CD8-positive, alpha-beta memory T cell (primary cell): ENCODE measurements at regions not wholly inside any gene's neighbourhood (a gene's known extent, or its start where the extent isn't known, plus 50 kb on each side); places are given as distances from the start of the nearest gene placed in this dataset.

Source experiments
- CTCF ChIA-PET: fragments of 350-600 bp; sonication (Branson Sonifier 250); formaldehyde crosslinking; loops from one replicate; lab custom pipeline; 2021; ENCODE audit warnings: antibody characterized with exemption; lab: Charles Lee
- POLR2A ChIA-PET: fragments of 350-600 bp; sonication (Branson Sonifier 250); formaldehyde crosslinking; loops from one replicate; lab custom pipeline; 2021; ENCODE audit warnings: antibody characterized with exemption; lab: Charles Lee
- DNase-seq, 5 donors: peaks; one replicate each; pipeline versions ENCODE4 v3.0.0 to v3.0.0-alpha.2; 2020 to 2022; ENCODE audit warnings: mixed read lengths in 1 of 5
- H3K27ac ChIP-seq: one replicate; pipeline ENCODE4 v1.7.0; 2013; ENCODE audit warnings: low read depth, mild to moderate bottlenecking, low read length, moderate library complexity
- H3K27me3 ChIP-seq: 2 replicates; pipeline ENCODE4 v1.7.0; 2013; ENCODE audit warnings: low read length, mild to moderate bottlenecking; ENCODE audit not compliant: insufficient read depth, poor library complexity, severe bottlenecking
- H3K36me3 ChIP-seq: 2 replicates; pipeline ENCODE4 v1.7.0; 2013; ENCODE audit warnings: mild to moderate bottlenecking, low read length, moderate library complexity; ENCODE audit not compliant: insufficient read depth
- H3K4me1 ChIP-seq: 2 replicates; pipeline ENCODE4 v1.7.0; 2013; ENCODE audit warnings: mild to moderate bottlenecking, low read length, moderate library complexity; ENCODE audit not compliant: insufficient read depth
- H3K4me3 ChIP-seq: 2 replicates; pipeline ENCODE4 v1.7.0; 2013; ENCODE audit warnings: mild to moderate bottlenecking, low read length
- H3K9me3 ChIP-seq: 2 replicates; pipeline ENCODE4 v1.7.0; 2013; ENCODE audit warnings: mild to moderate bottlenecking, low read length
- H3K27ac Mint-ChIP-seq, 8 donors: one replicate each; pipeline ENCODE4 v1.8.0; 2020 to 2021; ENCODE audit warnings: mixed read lengths in 8 of 8, mild to moderate bottlenecking in 6 of 8, inconsistent platforms in 3 of 8, moderate library complexity in 3 of 8
- H3K27me3 Mint-ChIP-seq, 2 donors: one replicate each; pipeline ENCODE4 v1.8.0; 2020 to 2021; ENCODE audit warnings: mixed read lengths in 2 of 2, mild to moderate bottlenecking in 1 of 2, moderate library complexity in 1 of 2
- H3K36me3 Mint-ChIP-seq, 3 donors: one replicate each; pipeline ENCODE4 v1.8.0; 2020 to 2021; ENCODE audit warnings: mixed read lengths in 3 of 3, inconsistent platforms in 1 of 3, mild to moderate bottlenecking in 1 of 3
- H3K4me1 Mint-ChIP-seq, 3 donors: one replicate each; pipeline ENCODE4 v1.8.0; 2020 to 2021; ENCODE audit warnings: mixed read lengths in 3 of 3, inconsistent platforms in 1 of 3, mild to moderate bottlenecking in 1 of 3
- H3K4me3 Mint-ChIP-seq, 7 donors: one replicate each; pipeline ENCODE4 v1.8.0; 2020 to 2021; ENCODE audit warnings: mixed read lengths in 7 of 7, mild to moderate bottlenecking in 6 of 7, moderate library complexity in 4 of 7, inconsistent platforms in 2 of 7
- H3K9me3 Mint-ChIP-seq, 5 donors: one replicate each; pipeline ENCODE4 v1.8.0; 2020 to 2022; ENCODE audit warnings: mixed read lengths in 5 of 5, mild to moderate bottlenecking in 3 of 5, moderate library complexity in 2 of 5, inconsistent platforms in 1 of 5

GRCh38 chrX:88977835-88978234 lies 230.8 kb downstream of the CPXCR1 start:
- no peak overlapping the region for H3K27ac ChIP-seq
- H3K4me3 Mint-ChIP-seq, result no peak overlapping the region
- H3K36me3 Mint-ChIP-seq, result no peaks in the 10 kb centered on the region
- ChIA-PET POLR2A (no interaction called here), CTCF (no interaction called here)
- H3K27me3 Mint-ChIP-seq, result no peaks in the 10 kb centered on the region
- no peaks in the 10 kb centered on the region for H3K4me1 Mint-ChIP-seq
- no peak overlapping the region for H3K27ac Mint-ChIP-seq
- no peaks in the 10 kb centered on the region for H3K36me3 ChIP-seq
- no peaks in the 10 kb centered on the region for H3K27me3 ChIP-seq
- H3K4me1 ChIP-seq, result no peaks in the 10 kb centered on the region
- no peaks in the 10 kb centered on the region for H3K9me3 ChIP-seq
- H3K4me3 ChIP-seq, result no peak overlapping the region
- peaks cover 0 to 2% (median 0%) of the 10 kb centered on the region in 5 donors for H3K9me3 Mint-ChIP-seq
- DNase-seq, result no peak

DNA sequence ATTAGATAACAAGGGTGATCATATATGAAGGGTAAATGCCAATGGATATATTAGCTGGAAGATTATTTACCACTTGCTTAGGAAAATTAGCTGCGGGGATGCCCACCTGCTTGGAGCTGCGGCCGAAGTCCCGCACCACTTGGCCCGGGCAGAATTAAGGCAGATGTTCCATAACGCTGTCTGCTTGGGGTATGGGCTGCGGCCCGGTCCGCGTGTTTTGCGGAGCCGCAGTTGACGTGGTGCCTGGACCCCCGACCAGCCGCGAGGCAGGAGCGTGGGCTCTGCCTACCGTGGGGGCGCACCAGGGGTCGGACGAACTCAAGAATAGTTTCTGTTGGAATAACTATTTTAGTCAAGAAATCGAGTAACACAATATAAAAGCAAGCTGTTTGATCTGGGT lies 235.2 kb downstream of the CPXCR1 start:
- CTCF ChIA-PET, result no interaction called here
- Mint-ChIP-seq H3K27ac (no peak overlapping the region), H3K4me3 (no peak overlapping the region), H3K27me3 (peaks cover 0 to 2% of the 10 kb centered on the region in 2 donors), H3K36me3 (no peaks in the 10 kb centered on the region), H3K9me3 (peaks cover 0 to 2% (median 0%) of the 10 kb centered on the region in 5 donors), H3K4me1 (no peaks in the 10 kb centered on the region)
- no peak for DNase-seq
- no peaks in the 10 kb centered on the region for H3K9me3 ChIP-seq
- H3K36me3 ChIP-seq, result no peaks in the 10 kb centered on the region
- H3K4me3 ChIP-seq, result no peak overlapping the region
- POLR2A ChIA-PET, result no interaction called here
- no peaks in the 10 kb centered on the region for H3K27me3 ChIP-seq
- no peaks in the 10 kb centered on the region for H3K4me1 ChIP-seq
- H3K27ac ChIP-seq, result no peak overlapping the region

DNA sequence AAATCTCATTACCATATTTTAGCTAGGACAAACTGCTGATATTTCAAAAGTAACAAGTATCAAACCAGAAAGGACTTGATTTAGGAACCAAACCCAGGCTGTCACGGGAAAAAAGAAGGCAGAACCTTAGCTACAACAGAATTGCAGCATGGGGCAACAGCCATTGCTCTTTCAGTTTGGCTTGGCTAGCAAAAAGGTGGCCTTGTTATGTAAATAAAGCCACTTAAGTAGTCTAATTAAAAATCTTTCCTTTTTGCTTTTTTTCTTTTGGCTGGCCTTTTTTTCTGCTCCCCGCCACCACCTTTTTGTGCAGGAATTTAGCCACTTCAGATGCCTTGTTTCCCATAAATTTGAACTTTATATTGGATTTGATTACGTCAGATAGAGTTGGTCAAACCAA lies 235.9 kb downstream of the CPXCR1 start:
- no peaks in the 10 kb centered on the region for H3K36me3 ChIP-seq
- H3K27me3 Mint-ChIP-seq, result peaks cover 0 to 2% of the 10 kb centered on the region in 2 donors
- POLR2A ChIA-PET, result no interaction called here
- no peak for DNase-seq
- H3K4me3 ChIP-seq, result no peak overlapping the region
- H3K27me3 ChIP-seq, result no peaks in the 10 kb centered on the region
- no peak overlapping the region for H3K27ac ChIP-seq
- H3K9me3 Mint-ChIP-seq, result peaks cover 0 to 2% (median 0%) of the 10 kb centered on the region in 5 donors
- H3K4me1 ChIP-seq, result no peaks in the 10 kb centered on the region
- H3K4me1 Mint-ChIP-seq, result no peaks in the 10 kb centered on the region
- H3K27ac Mint-ChIP-seq, result no peak overlapping the region
- H3K9me3 ChIP-seq, result no peaks in the 10 kb centered on the region
- no peak overlapping the region for H3K4me3 Mint-ChIP-seq
- no peaks in the 10 kb centered on the region for H3K36me3 Mint-ChIP-seq
- CTCF ChIA-PET, result no interaction called here

DNA sequence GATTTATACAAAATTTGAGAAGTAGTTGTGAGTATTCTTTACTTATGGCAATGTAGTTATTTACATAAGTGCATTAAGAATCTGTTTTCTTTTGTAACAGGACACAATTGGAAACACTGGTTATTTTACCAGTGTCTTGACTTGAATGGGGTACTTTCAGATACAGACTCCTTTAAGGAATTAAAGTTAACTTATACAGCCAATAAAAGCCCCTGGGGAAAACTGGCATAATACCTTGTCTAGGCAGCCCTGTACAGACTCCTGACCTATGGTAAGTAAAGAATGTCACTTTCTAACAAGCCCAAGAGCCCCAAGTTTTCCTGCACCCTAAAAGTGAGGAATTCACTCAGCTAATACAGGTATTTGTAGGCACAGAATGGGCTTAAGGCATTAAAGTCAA lies 241.8 kb downstream of the CPXCR1 start:
- DNase-seq, result no peak
- ChIA-PET POLR2A (no interaction called here), CTCF (no interaction called here)
- Histone ChIP-seq H3K9me3 (no peaks in the 10 kb centered on the region), H3K4me3 (no peak overlapping the region), H3K4me1 (no peaks in the 10 kb centered on the region), H3K27me3 (no peaks in the 10 kb centered on the region), H3K27ac (no peak overlapping the region), H3K36me3 (no peaks in the 10 kb centered on the region)
- H3K4me3 Mint-ChIP-seq, result no peak overlapping the region
- H3K27ac Mint-ChIP-seq, result no peak overlapping the region
- no peaks in the 10 kb centered on the region for H3K4me1 Mint-ChIP-seq
- no peaks in the 10 kb centered on the region for H3K36me3 Mint-ChIP-seq
- peaks cover 0 to 6% of the 10 kb centered on the region in 2 donors for H3K27me3 Mint-ChIP-seq
- peaks cover 0 to 3% (median 2%) of the 10 kb centered on the region in 5 donors for H3K9me3 Mint-ChIP-seq

GRCh38 chrX:88990882-88991582 lies 244.0 kb downstream of the CPXCR1 start:
- DNase-seq, result no peak
- Mint-ChIP-seq H3K36me3 (no peaks in the 10 kb centered on the region), H3K4me1 (no peaks in the 10 kb centered on the region), H3K27ac (no peak overlapping the region), H3K4me3 (no peak overlapping the region), H3K9me3 (peaks cover 0 to 3% (median 2%) of the 10 kb centered on the region in 5 donors), H3K27me3 (peaks cover 0 to 8% of the 10 kb centered on the region in 2 donors)
- Histone ChIP-seq H3K27me3 (no peaks in the 10 kb centered on the region), H3K27ac (no peak overlapping the region), H3K4me1 (no peaks in the 10 kb centered on the region), H3K4me3 (no peak overlapping the region), H3K9me3 (no peaks in the 10 kb centered on the region), H3K36me3 (no peaks in the 10 kb centered on the region)
- POLR2A ChIA-PET, result no interaction called here
- CTCF ChIA-PET, result no interaction called here

GRCh38 chrX:88991583-88992132 lies 244.6 kb downstream of the CPXCR1 start:
- CTCF ChIA-PET, result no interaction called here
- H3K27ac Mint-ChIP-seq, result no peak overlapping the region
- Histone ChIP-seq H3K27ac (no peak overlapping the region), H3K36me3 (no peaks in the 10 kb centered on the region), H3K4me3 (no peak overlapping the region), H3K4me1 (no peaks in the 10 kb centered on the region), H3K9me3 (no peaks in the 10 kb centered on the region), H3K27me3 (no peaks in the 10 kb centered on the region)
- DNase-seq, result no peak
- POLR2A ChIA-PET, result no interaction called here
- no peaks in the 10 kb centered on the region for H3K36me3 Mint-ChIP-seq
- no peak overlapping the region for H3K4me3 Mint-ChIP-seq
- peaks cover 0 to 8% of the 10 kb centered on the region in 2 donors for H3K27me3 Mint-ChIP-seq
- peaks cover 0 to 3% (median 2%) of the 10 kb centered on the region in 5 donors for H3K9me3 Mint-ChIP-seq
- no peaks in the 10 kb centered on the region for H3K4me1 Mint-ChIP-seq

- Histone ChIP-seq H3K27me3 (no peaks in the 10 kb centered on the region), H3K27ac (no peak overlapping the region), H3K4me1 (no peaks in the 10 kb centered on the region), H3K36me3 (no peaks in the 10 kb centered on the region), H3K9me3 (no peaks in the 10 kb centered on the region), H3K4me3 (no peak overlapping the region)
- Mint-ChIP-seq H3K4me1 (no peaks in the 10 kb centered on the region), H3K27ac (no peak overlapping the region), H3K4me3 (no peak overlapping the region), H3K36me3 (no peaks in the 10 kb centered on the region), H3K27me3 (no peaks in the 10 kb centered on the region), H3K9me3 (peaks cover 0 to 8% (median 6%) of the 10 kb centered on the region in 5 donors)
- DNase-seq, result no peak
- ChIA-PET CTCF (no interaction called here), POLR2A (no interaction called here)
These were observed 274.9 kb downstream of the CPXCR1 start for GRCh38 chrX:89021964-89022363.

DNA sequence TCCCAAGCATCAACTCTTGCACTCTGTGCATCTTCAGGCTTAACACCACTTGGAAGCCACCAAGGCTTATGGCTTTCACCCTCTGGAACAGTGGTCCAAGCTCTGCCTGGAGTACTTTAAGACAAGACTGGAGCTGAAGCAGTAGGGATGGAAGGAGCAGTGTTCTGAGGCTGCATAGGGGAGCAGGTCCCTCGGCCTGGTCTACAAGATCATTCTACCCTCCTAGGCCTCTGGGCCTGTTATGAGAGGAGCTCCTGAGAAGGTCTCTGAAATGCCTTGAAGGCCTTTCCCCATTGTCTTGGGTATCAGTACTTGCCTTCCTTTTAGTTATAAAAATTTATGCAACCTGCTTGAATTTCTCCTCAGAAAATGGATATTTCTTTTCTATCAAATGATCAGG lies 286.7 kb downstream of the CPXCR1 start:
- H3K9me3 Mint-ChIP-seq, result peaks cover 0 to 10% (median 4%) of the 10 kb centered on the region in 5 donors
- H3K4me1 Mint-ChIP-seq, result no peaks in the 10 kb centered on the region
- no peaks in the 10 kb centered on the region for H3K27me3 Mint-ChIP-seq
- H3K36me3 Mint-ChIP-seq, result no peaks in the 10 kb centered on the region
- H3K27me3 ChIP-seq, result no peaks in the 10 kb centered on the region
- CTCF ChIA-PET, result no interaction called here
- H3K36me3 ChIP-seq, result no peaks in the 10 kb centered on the region
- H3K4me3 Mint-ChIP-seq, result no peak overlapping the region
- H3K4me1 ChIP-seq, result no peaks in the 10 kb centered on the region
- H3K27ac Mint-ChIP-seq, result no peak overlapping the region
- H3K9me3 ChIP-seq, result no peaks in the 10 kb centered on the region
- H3K4me3 ChIP-seq, result no peak overlapping the region
- no peak overlapping the region for H3K27ac ChIP-seq
- POLR2A ChIA-PET, result no interaction called here
- DNase-seq, result no peak
